ENCODE measurements at regions not wholly inside any gene's neighbourhood (a gene's known extent, or its start where the extent isn't known, plus 50 kb on each side); places are given as distances from the start of the nearest gene placed in this dataset.

GRCh38 chr4:115970859-115971258, 857.4 kb upstream of the NDST4 start (continued):
- TF ChIP-seq ZNF407 (CRISPR knock-in tag; IDR thresholded peaks at IDR 0.05; ENCODE audit: not compliant biosample characterization) (no peak), CCAR2 (optimal IDR thresholded peaks at IDR 0.05; ENCODE audit: low read depth, low read length) (no peak), ZNF44 (CRISPR knock-in tag; IDR thresholded peaks at IDR 0.05) (no peak), TCF7 (IDR thresholded peaks at IDR 0.05; ENCODE audit: low read depth) (no peak), ZNF512 (CRISPR knock-in tag; IDR thresholded peaks at IDR 0.05) (no peak), CC2D1A (CRISPR knock-in tag; IDR thresholded peaks at IDR 0.05) (no peak), ATM (IDR thresholded peaks at IDR 0.05; ENCODE audit: borderline replicate concordance) (no peak), EHMT2 (IDR thresholded peaks at IDR 0.05; ENCODE audit: borderline replicate concordance, low read depth, low read length) (no peak), ELF1 (CRISPR knock-in tag; IDR thresholded peaks at IDR 0.05) (no peak), ZMYM4 (CRISPR knock-in tag; IDR thresholded peaks at IDR 0.05) (no peak), ZNF687 (CRISPR knock-in tag; IDR thresholded peaks at IDR 0.05) (no peak), TBX2 (CRISPR knock-in tag; IDR thresholded peaks at IDR 0.05; ENCODE audit: borderline replicate concordance) (no peak), SYNCRIP (IDR thresholded peaks at IDR 0.05; ENCODE audit: insufficient read depth, low read depth, low read length) (no peak), ZNF879 (CRISPR knock-in tag; IDR thresholded peaks at IDR 0.05) (no peak), ARID3A (IDR thresholded peaks at IDR 0.05; ENCODE audit: low read depth, low read length) (no peak)

Data from HepG2 (cell line).